ENCODE measurements at regions not wholly inside any gene's neighbourhood (a gene's known extent, or its start where the extent isn't known, plus 50 kb on each side); places are given as distances from the start of the nearest gene placed in this dataset.
"Not testable (repeated sequence)": the region's sequence is repeated elsewhere in the genome, so short reads cannot be mapped to it uniquely, and the experiment has no call there.

GRCh38 chr1:181893150-181893549 is 168.4 kb downstream of the ZNF648 start:
- TF ChIP-seq CTCF (IDR thresholded peaks at IDR 0.05; ENCODE audit: low read depth, low read length); EZH2phosphoT487 (IDR thresholded peaks at IDR 0.05; ENCODE audit: low read depth): not testable (repeated sequence)
